Kidney epithelial cell (primary cell): ENCODE measurements at regions not wholly inside any gene's neighbourhood (a gene's known extent, or its start where the extent isn't known, plus 50 kb on each side); places are given as distances from the start of the nearest gene placed in this dataset.

Experiments
- DNase-seq: peaks from one replicate; pipeline ENCODE4 v3.0.0-alpha.2; 2010; ENCODE audit warnings: low read depth
- H3K27me3 ChIP-seq: 2 replicates; pipeline ENCODE4 v1.6.0; 2011; ENCODE audit warnings: low read length; ENCODE audit not compliant: control insufficient read depth, insufficient read depth
- H3K36me3 ChIP-seq: 2 replicates; pipeline ENCODE4 v1.5.1; 2011; ENCODE audit warnings: low read length; ENCODE audit not compliant: control insufficient read depth, insufficient read depth
- H3K4me3 ChIP-seq: 2 replicates; pipeline ENCODE4 v1.5.1; 2011; ENCODE audit warnings: low read depth, mild to moderate bottlenecking, control low read depth, low read length
- CTCF ChIP-seq: IDR thresholded peaks from 2 replicates; pipeline ENCODE4 v1.5.1; 2011; ENCODE audit warnings: mild to moderate bottlenecking, moderate library complexity, low read length, control low read depth, inconsistent platforms; ENCODE audit not compliant: insufficient read depth, poor library complexity, severe bottlenecking

DNA sequence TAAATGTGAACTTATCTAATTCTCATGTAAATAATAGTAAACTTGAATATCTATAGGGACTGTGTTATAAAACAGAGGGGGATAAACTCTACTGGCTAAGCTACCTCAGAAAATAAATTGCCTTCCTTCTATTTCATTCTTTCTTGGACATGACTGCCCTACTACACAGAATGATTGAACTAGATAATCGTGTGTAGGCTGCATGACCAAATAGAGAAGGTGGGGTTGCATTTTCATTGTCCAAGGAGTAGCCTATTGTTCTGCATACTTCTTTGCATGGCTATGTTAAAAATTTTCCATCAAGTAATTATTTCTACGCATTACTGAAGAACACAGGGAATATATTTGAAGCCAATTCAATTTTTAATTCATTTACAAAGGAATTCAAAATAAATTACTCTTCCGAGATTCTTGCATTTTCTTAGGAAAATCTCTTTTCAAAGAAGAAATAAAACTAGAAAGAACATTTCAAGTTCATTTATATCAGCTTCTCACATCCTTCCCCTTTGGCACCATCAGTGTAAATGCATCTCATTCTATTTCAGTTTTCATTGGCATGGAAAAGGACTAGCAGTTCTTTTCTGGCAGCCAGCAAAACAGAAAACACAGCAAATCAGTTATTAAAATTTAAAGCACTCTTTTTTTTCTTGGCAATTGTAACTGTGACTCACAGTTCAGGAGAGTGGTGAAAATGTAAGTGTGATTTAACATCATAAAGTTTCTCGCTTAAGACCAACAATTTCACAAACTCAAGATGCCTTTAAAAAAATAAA, 714.7 kb downstream of the NCAM2 start:
- no peak for DNase-seq
- Histone ChIP-seq H3K4me3 (no peak overlapping the region), H3K36me3 (no peaks in the 10 kb centered on the region), H3K27me3 (no peaks in the 10 kb centered on the region)
- no peak for TF ChIP-seq CTCF

- no peak for TF ChIP-seq CTCF
- no peaks in the 10 kb centered on the region for H3K36me3 ChIP-seq
- DNase-seq: no peak
- H3K27me3 ChIP-seq: no peaks in the 10 kb centered on the region
- H3K4me3 ChIP-seq: no peak overlapping the region
Observed at GRCh38 chr21:21713651-21714180, 715.5 kb downstream of the NCAM2 start.

DNA sequence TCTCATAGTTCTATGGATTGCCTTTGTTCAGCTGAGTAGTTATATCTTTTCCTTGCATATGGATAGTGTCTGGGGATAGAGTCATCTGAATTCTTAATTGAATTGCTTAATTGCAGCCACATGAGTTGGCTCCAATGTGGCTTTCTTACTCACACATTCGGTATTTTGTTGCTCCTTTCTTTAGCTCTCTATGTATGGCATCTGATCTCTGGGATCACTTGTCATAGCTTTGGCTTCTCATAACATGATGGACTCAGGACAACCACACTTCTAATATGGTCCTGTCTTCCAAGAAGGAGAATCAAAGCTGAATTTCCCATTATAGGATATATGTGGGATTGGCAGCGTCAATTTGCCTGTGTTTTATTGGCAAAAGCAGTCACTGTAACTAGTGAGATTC, 716.2 kb downstream of the NCAM2 start:
- peak; percentile 1 for DNase-seq
- no peaks in the 10 kb centered on the region for H3K36me3 ChIP-seq
- no peak overlapping the region for H3K4me3 ChIP-seq
- no peak for TF ChIP-seq CTCF
- no peaks in the 10 kb centered on the region for H3K27me3 ChIP-seq

DNA sequence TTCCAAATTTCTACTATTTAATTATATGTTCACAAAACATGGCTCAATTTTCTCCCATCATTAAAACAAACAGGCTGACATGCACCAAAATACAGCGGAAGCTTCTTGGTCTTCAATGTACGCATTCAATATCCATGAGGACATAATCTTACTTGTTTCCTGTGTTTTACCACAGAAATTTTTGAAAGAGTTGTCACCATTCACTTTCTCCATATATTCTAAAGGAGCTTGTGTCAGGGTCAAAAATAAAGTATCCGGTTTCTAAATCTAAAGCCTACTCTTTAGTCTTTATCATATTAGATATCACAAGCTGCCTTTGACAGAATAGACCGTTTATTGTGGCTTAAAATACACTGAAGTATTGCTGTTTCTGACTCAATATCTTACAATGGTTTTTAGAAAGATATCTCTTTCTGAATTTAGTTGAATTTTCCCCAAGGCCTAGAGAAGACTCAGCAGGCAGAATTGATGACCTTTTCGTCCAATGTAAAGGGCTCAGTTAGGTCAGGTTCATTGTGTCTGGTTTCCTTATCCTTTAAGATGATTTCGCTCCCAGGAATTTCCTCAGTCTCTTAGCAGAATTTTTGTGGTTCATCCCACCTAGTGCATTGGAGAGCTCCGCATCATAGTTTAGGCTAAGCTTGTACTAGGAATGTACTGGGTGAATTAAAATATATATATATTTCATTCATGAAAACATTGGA, 717.2 kb downstream of the NCAM2 start:
- Histone ChIP-seq H3K36me3 (no peaks in the 10 kb centered on the region), H3K27me3 (no peaks in the 10 kb centered on the region), H3K4me3 (no peak overlapping the region)
- no peak for TF ChIP-seq CTCF
- peak; percentile 1 for DNase-seq

- no peak for DNase-seq
- Histone ChIP-seq H3K27me3 (no peaks in the 10 kb centered on the region), H3K4me3 (no peak overlapping the region), H3K36me3 (no peaks in the 10 kb centered on the region)
- TF ChIP-seq CTCF: no peak
Observed at GRCh38 chr21:21722731-21723130, 724.5 kb downstream of the NCAM2 start.
